ENCODE measurements at regions not wholly inside any gene's neighbourhood (a gene's known extent, or its start where the extent isn't known, plus 50 kb on each side); places are given as distances from the start of the nearest gene placed in this dataset.

GRCh38 chr4:13911256-13911655 is 283.7 kb upstream of the BOD1L1 start:
- no peak for TF ChIP-seq ZNF776 (tag by site-specific recombination; IDR thresholded peaks at IDR 0.05; ENCODE audit: borderline replicate concordance)
- TF ChIP-seq ZNF623 (tag by site-specific recombination; IDR thresholded peaks at IDR 0.05) = no peak
- TF ChIP-seq CTCF (tag by site-specific recombination; IDR thresholded peaks at IDR 0.05) = no peak
- no peak for TF ChIP-seq SP2 (tag by site-specific recombination; IDR thresholded peaks at IDR 0.05)
- TF ChIP-seq ZBTB7A (tag by site-specific recombination; IDR thresholded peaks at IDR 0.05; ENCODE audit: low read depth) = no peak
- TF ChIP-seq ZNF518A (tag by site-specific recombination; conservative IDR thresholded peaks at IDR 0.05; ENCODE audit: low read depth) = no peak
- no peak for TF ChIP-seq ZNF114 (tag by site-specific recombination; IDR thresholded peaks at IDR 0.05)
- no peak for TF ChIP-seq ZNF777 (tag by site-specific recombination; IDR thresholded peaks at IDR 0.05; ENCODE audit: borderline replicate concordance)
- TF ChIP-seq ZSCAN5A (tag by site-specific recombination; IDR thresholded peaks at IDR 0.05) = no peak
- TF ChIP-seq ZNF580 (tag by site-specific recombination; IDR thresholded peaks at IDR 0.05) = no peak
- no peak for TF ChIP-seq KLF16 (tag by site-specific recombination; IDR thresholded peaks at IDR 0.05)
- no peak for TF ChIP-seq ZBTB17 (tag by site-specific recombination; IDR thresholded peaks at IDR 0.05)

Measured in HEK293 (cell line).